Right lobe of liver (tissue), 6 donors: ENCODE measurements at regions not wholly inside any gene's neighbourhood (a gene's known extent, or its start where the extent isn't known, plus 50 kb on each side); places are given as distances from the start of the nearest gene placed in this dataset.

ENCODE experiments used
- ATAC-seq, 4 donors: fragments of 200-7000 bp; cut with Tn5 transposase; one replicate each; pipeline ENCODE4 v1.9.1; 2020; ENCODE audit warnings: mild to moderate bottlenecking in 4 of 4, moderate library complexity in 4 of 4
- DNase-seq, 3 donors: peaks; one replicate each; pipeline ENCODE4 v3.0.0-alpha.2; 2020
- H3K27ac ChIP-seq, 3 donors: fragments of 200-600 bp; one replicate each; pipeline ENCODE4 v1.8.0; 2022
- H3K27me3 ChIP-seq, 2 donors: fragments of 200-600 bp; one replicate each; pipeline ENCODE4 v1.8.0; 2022
- H3K36me3 ChIP-seq, 4 donors: fragments of 200-600 bp; sonication (generic) in 1 of 4; one replicate each; pipeline versions ENCODE4 v1.5.1 to v1.8.0; 2017 to 2022; ENCODE audit warnings: control low read depth in 1 of 4
- H3K4me1 ChIP-seq, 4 donors: fragments of 200-600 bp; sonication (generic) in 1 of 4; one replicate each; pipeline versions ENCODE4 v1.5.1 to v1.8.0; 2017 to 2022; ENCODE audit warnings: control low read depth in 1 of 4
- H3K4me3 ChIP-seq, 3 donors: fragments of 200-600 bp; one replicate each; pipeline ENCODE4 v1.8.0; 2022
- H3K9me3 ChIP-seq, 4 donors: fragments of 200-600 bp; sonication (generic) in 1 of 4; one replicate each; pipeline versions ENCODE4 v1.5.1 to v1.8.0; 2017 to 2022; ENCODE audit warnings: control low read depth in 1 of 4
- CTCF ChIP-seq, 4 donors: fragments of 200-600 bp in 3 of 4; fragments of 450-650 bp in 1 of 4; IDR thresholded peaks; one replicate each; pipeline versions ENCODE4 v1.5.1 to v1.8.0; 2016 to 2022; ENCODE audit warnings: antibody characterized with exemption in 4 of 4, mild to moderate bottlenecking in 2 of 4
- POLR2A ChIP-seq: fragments of 450-650 bp; IDR thresholded peaks from one replicate; pipeline ENCODE4 v1.6.1; 2017; ENCODE audit warnings: antibody characterized with exemption, mild to moderate bottlenecking
- WGBS: methylation state at CpG from one replicate; pipeline ENCODE4 v1.1.6; 2018; ENCODE audit warnings: low coverage, low lambda C conversion rate; ENCODE audit not compliant: insufficient coverage; ENCODE audit errors: missing lambda C conversion rate; 5-methylcytosine and 5-hydroxymethylcytosine counted together
- intact Hi-C, 2 donors: fragments of 100-400 bp; cut with DNase I; formaldehyde crosslinking; loops; one replicate each; pipeline versions ENCODE4 v1.11.2 to v1.14.1; 2022
- donor health status: DM: no; HTN: yes; CAD: no.
- donor health status: DM: no; HTN: no; CAD: no.
- donor health status: DM: no; HTN: no; CAD: no.
- donor health status: DM: no; HTN: yes; CAD: no.
- donor health status: DM: no; HTN: yes; CAD: no.

- ATAC-seq (no peak), DNase-seq (no peak)
- Histone ChIP-seq H3K4me1 (no peaks in the 10 kb centered on the region), H3K4me3 (no peak overlapping the region), H3K27me3 (no peaks in the 10 kb centered on the region), H3K36me3 (no peaks in the 10 kb centered on the region), H3K9me3 (no peaks in the 10 kb centered on the region), H3K27ac (no peak overlapping the region)
- no peak for TF ChIP-seq CTCF (IDR thresholded peaks at IDR 0.05)
- TF ChIP-seq POLR2A = no peak
- intact Hi-C loops = no loop called here
Measured at GRCh38 chr13:65300220-65300619, 1929.9 kb downstream of the PCDH9 start.

- DNase-seq (no peak), ATAC-seq (peak in 1 of 4 donors; percentile 22)
- no peak overlapping the region for H3K27ac ChIP-seq
- no peak for TF ChIP-seq CTCF (IDR thresholded peaks at IDR 0.05)
- no peak for TF ChIP-seq POLR2A
- no peaks in the 10 kb centered on the region for H3K4me1 ChIP-seq
- H3K4me3 ChIP-seq = no peak overlapping the region
- H3K36me3 ChIP-seq = no peaks in the 10 kb centered on the region
- WGBS = 64% methylated on average over 4 of the region's 4 CpGs
- no peaks in the 10 kb centered on the region for H3K27me3 ChIP-seq
- no peaks in the 10 kb centered on the region for H3K9me3 ChIP-seq
- intact Hi-C loops = no loop called here
Measured at GRCh38 chr13:65293530-65294198, 1936.5 kb downstream of the PCDH9 start.

GRCh38 chr13:65292488-65292901, 1937.6 kb downstream of the PCDH9 start:
- no peak overlapping the region for H3K4me3 ChIP-seq
- no peaks in the 10 kb centered on the region for H3K9me3 ChIP-seq

GRCh38 chr13:65287405-65287804, 1942.7 kb downstream of the PCDH9 start:
- ATAC-seq (no peak), DNase-seq (no peak)
- Histone ChIP-seq H3K27ac (no peak overlapping the region), H3K36me3 (no peaks in the 10 kb centered on the region), H3K27me3 (no peaks in the 10 kb centered on the region), H3K4me1 (no peaks in the 10 kb centered on the region), H3K4me3 (no peak overlapping the region), H3K9me3 (no peaks in the 10 kb centered on the region)
- WGBS = 75% methylated on average over 1 of the region's 1 CpG
- TF ChIP-seq CTCF (IDR thresholded peaks at IDR 0.05) = no peak
- no peak for TF ChIP-seq POLR2A
- intact Hi-C loops = no loop called here

More at GRCh38 chr13:65292488-65292901, 1937.6 kb downstream of the PCDH9 start:
- TF ChIP-seq CTCF (IDR thresholded peaks at IDR 0.05) (no peak), POLR2A (no peak)
- H3K36me3 ChIP-seq = no peaks in the 10 kb centered on the region
- H3K4me1 ChIP-seq = no peaks in the 10 kb centered on the region
- intact Hi-C loops = no loop called here
- DNase-seq = no peak
- no peaks in the 10 kb centered on the region for H3K27me3 ChIP-seq
- ATAC-seq = no peak
- 28% methylated on average over 2 of the region's 2 CpGs for WGBS
- H3K27ac ChIP-seq = no peak overlapping the region
